ENCODE measurements at regions not wholly inside any gene's neighbourhood (a gene's known extent, or its start where the extent isn't known, plus 50 kb on each side); places are given as distances from the start of the nearest gene placed in this dataset.

DNA sequence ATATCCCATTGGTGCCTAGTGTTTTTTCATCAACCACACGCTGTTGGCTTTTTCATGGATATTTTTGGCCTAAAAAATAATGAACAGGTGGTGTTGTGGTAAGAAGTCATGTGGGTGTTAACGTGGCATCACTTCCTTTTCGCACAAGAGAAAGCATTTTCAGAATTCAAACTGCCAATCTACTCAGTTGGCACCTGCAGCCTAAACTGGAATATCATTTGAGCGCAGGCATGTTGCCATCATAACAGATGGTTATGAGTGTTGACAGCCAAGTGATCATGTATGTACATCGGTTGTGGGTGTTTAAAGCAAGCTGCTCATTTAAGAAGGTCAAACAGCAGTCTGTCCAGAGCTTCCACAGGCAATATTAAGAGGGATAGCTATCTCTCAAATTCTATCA lies 1963.0 kb downstream of the NCAM2 start:
- Histone ChIP-seq H3K9ac (ENCODE audit: low read depth, low read length) (no peak overlapping the region), H3K4me1 (ENCODE audit: control insufficient read depth, insufficient read depth, low read length) (peaks cover 11% of the 10 kb centered on the region), H3K27me3 (ENCODE audit: control insufficient read depth, insufficient read depth, low read length) (no peaks in the 10 kb centered on the region), H3K4me3 (ENCODE audit: low read length) (no peak overlapping the region), H3K9me3 (replicated peaks; ENCODE audit: low read length) (no peaks in the 10 kb centered on the region), H3K36me3 (ENCODE audit: insufficient read depth, low read length) (no peaks in the 10 kb centered on the region), H3K4me2 (ENCODE audit: low read length) (no peak overlapping the region)

GRCh38 chr21:22965455-22966135 lies 1967.4 kb downstream of the NCAM2 start:
- Histone ChIP-seq H3K9ac (ENCODE audit: low read depth, low read length) (no peak overlapping the region), H3K36me3 (ENCODE audit: insufficient read depth, low read length) (no peaks in the 10 kb centered on the region), H3K4me2 (ENCODE audit: low read length) (peak overlapping the region; percentile 22), H3K9me3 (replicated peaks; ENCODE audit: low read length) (no peaks in the 10 kb centered on the region), H3K27me3 (ENCODE audit: control insufficient read depth, insufficient read depth, low read length) (no peaks in the 10 kb centered on the region), H3K4me1 (ENCODE audit: control insufficient read depth, insufficient read depth, low read length) (peaks cover 13% of the 10 kb centered on the region), H3K4me3 (ENCODE audit: low read length) (no peak overlapping the region)

DNA sequence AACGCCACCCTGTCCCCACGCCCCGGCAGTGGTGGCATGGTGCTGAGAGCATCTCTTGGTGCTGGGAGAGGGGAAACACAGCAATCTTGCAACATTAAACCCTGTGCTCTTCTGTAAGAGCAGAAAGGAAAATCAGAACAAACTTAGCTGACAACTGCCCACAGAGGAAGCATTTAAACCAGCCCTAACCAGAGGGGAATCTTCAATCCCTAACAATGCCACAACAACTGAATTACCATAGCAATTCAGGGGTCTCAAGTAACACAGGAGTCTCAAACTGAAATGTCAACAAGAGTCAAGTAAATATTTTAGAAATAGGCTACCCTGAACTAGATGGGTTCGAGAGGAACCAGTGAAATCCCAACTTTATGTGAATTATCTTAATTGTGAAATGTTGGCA lies 1983.6 kb downstream of the NCAM2 start:
- Histone ChIP-seq H3K4me3 (ENCODE audit: low read length) (no peak overlapping the region), H3K36me3 (ENCODE audit: insufficient read depth, low read length) (no peaks in the 10 kb centered on the region), H3K9ac (ENCODE audit: low read depth, low read length) (no peak overlapping the region), H3K4me1 (ENCODE audit: control insufficient read depth, insufficient read depth, low read length) (no peaks in the 10 kb centered on the region), H3K9me3 (replicated peaks; ENCODE audit: low read length) (no peaks in the 10 kb centered on the region), H3K27me3 (ENCODE audit: control insufficient read depth, insufficient read depth, low read length) (no peaks in the 10 kb centered on the region), H3K4me2 (ENCODE audit: low read length) (no peak overlapping the region)

GRCh38 chr21:22993144-22993543 lies 1994.9 kb downstream of the NCAM2 start:
- H3K36me3 ChIP-seq (ENCODE audit: insufficient read depth, low read length), result no peaks in the 10 kb centered on the region
- H3K4me3 ChIP-seq (ENCODE audit: low read length), result no peak overlapping the region
- H3K4me1 ChIP-seq (ENCODE audit: control insufficient read depth, insufficient read depth, low read length), result no peaks in the 10 kb centered on the region
- H3K27me3 ChIP-seq (ENCODE audit: control insufficient read depth, insufficient read depth, low read length), result no peaks in the 10 kb centered on the region
- no peak overlapping the region for H3K9ac ChIP-seq (ENCODE audit: low read depth, low read length)
- H3K9me3 ChIP-seq (replicated peaks; ENCODE audit: low read length), result no peaks in the 10 kb centered on the region
- H3K4me2 ChIP-seq (ENCODE audit: low read length), result no peak overlapping the region

- H3K9ac ChIP-seq (ENCODE audit: low read depth, low read length), result no peak overlapping the region
- no peaks in the 10 kb centered on the region for H3K36me3 ChIP-seq (ENCODE audit: insufficient read depth, low read length)
- H3K9me3 ChIP-seq (replicated peaks; ENCODE audit: low read length), result no peaks in the 10 kb centered on the region
- no peak overlapping the region for H3K4me2 ChIP-seq (ENCODE audit: low read length)
- no peak overlapping the region for H3K4me3 ChIP-seq (ENCODE audit: low read length)
- H3K4me1 ChIP-seq (ENCODE audit: control insufficient read depth, insufficient read depth, low read length), result no peaks in the 10 kb centered on the region
- no peaks in the 10 kb centered on the region for H3K27me3 ChIP-seq (ENCODE audit: control insufficient read depth, insufficient read depth, low read length)
Measured at GRCh38 chr21:22993822-22994574, 1995.8 kb downstream of the NCAM2 start.

GRCh38 chr21:23003951-23004350 lies 2005.7 kb downstream of the NCAM2 start:
- Histone ChIP-seq H3K36me3 (ENCODE audit: insufficient read depth, low read length) (no peaks in the 10 kb centered on the region), H3K4me1 (ENCODE audit: control insufficient read depth, insufficient read depth, low read length) (no peaks in the 10 kb centered on the region), H3K4me2 (ENCODE audit: low read length) (no peak overlapping the region), H3K4me3 (ENCODE audit: low read length) (no peak overlapping the region), H3K9me3 (replicated peaks; ENCODE audit: low read length) (no peaks in the 10 kb centered on the region), H3K27me3 (ENCODE audit: control insufficient read depth, insufficient read depth, low read length) (no peaks in the 10 kb centered on the region), H3K9ac (ENCODE audit: low read depth, low read length) (no peak overlapping the region)

- Histone ChIP-seq H3K9me3 (replicated peaks; ENCODE audit: low read length) (no peaks in the 10 kb centered on the region), H3K4me3 (ENCODE audit: low read length) (no peak overlapping the region), H3K4me1 (ENCODE audit: control insufficient read depth, insufficient read depth, low read length) (no peaks in the 10 kb centered on the region), H3K27me3 (ENCODE audit: control insufficient read depth, insufficient read depth, low read length) (no peaks in the 10 kb centered on the region), H3K36me3 (ENCODE audit: insufficient read depth, low read length) (no peaks in the 10 kb centered on the region), H3K4me2 (ENCODE audit: low read length) (no peak overlapping the region), H3K9ac (ENCODE audit: low read depth, low read length) (no peak overlapping the region)
Measured at GRCh38 chr21:23008601-23009202, 2010.5 kb downstream of the NCAM2 start.

GRCh38 chr21:23009360-23009759 lies 2011.2 kb downstream of the NCAM2 start:
- no peak overlapping the region for H3K4me2 ChIP-seq (ENCODE audit: low read length)
- no peak overlapping the region for H3K4me3 ChIP-seq (ENCODE audit: low read length)
- no peaks in the 10 kb centered on the region for H3K4me1 ChIP-seq (ENCODE audit: control insufficient read depth, insufficient read depth, low read length)
- H3K9me3 ChIP-seq (replicated peaks; ENCODE audit: low read length), result no peaks in the 10 kb centered on the region
- no peaks in the 10 kb centered on the region for H3K27me3 ChIP-seq (ENCODE audit: control insufficient read depth, insufficient read depth, low read length)
- H3K9ac ChIP-seq (ENCODE audit: low read depth, low read length), result no peak overlapping the region
- no peaks in the 10 kb centered on the region for H3K36me3 ChIP-seq (ENCODE audit: insufficient read depth, low read length)

DNA sequence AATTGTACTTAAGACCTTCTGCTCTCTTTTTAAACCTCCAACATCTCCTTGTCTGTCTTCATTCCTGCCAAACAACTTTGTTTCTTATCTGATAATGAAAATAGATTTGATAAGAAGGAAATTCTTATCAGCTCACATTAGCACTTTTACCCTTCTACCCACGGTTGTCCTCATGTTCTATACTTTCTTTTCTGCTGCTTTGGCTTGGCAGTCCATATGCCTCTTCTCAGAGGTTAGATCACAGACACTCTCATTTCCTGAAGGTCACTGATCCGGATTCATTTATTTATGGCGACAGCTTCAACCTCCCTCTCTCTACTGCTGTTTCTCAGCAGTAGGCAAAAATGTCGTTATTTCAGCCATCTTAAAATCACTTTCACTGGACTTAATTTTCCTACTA lies 2015.8 kb downstream of the NCAM2 start:
- Histone ChIP-seq H3K4me2 (ENCODE audit: low read length) (no peak overlapping the region), H3K9me3 (replicated peaks; ENCODE audit: low read length) (no peaks in the 10 kb centered on the region), H3K4me3 (ENCODE audit: low read length) (no peak overlapping the region), H3K27me3 (ENCODE audit: control insufficient read depth, insufficient read depth, low read length) (no peaks in the 10 kb centered on the region), H3K36me3 (ENCODE audit: insufficient read depth, low read length) (no peaks in the 10 kb centered on the region), H3K9ac (ENCODE audit: low read depth, low read length) (no peak overlapping the region), H3K4me1 (ENCODE audit: control insufficient read depth, insufficient read depth, low read length) (peaks cover 11% of the 10 kb centered on the region)

GRCh38 chr21:23016617-23017016 lies 2018.4 kb downstream of the NCAM2 start:
- Histone ChIP-seq H3K36me3 (ENCODE audit: insufficient read depth, low read length) (no peaks in the 10 kb centered on the region), H3K9me3 (replicated peaks; ENCODE audit: low read length) (no peaks in the 10 kb centered on the region), H3K27me3 (ENCODE audit: control insufficient read depth, insufficient read depth, low read length) (no peaks in the 10 kb centered on the region), H3K4me2 (ENCODE audit: low read length) (no peak overlapping the region), H3K4me3 (ENCODE audit: low read length) (no peak overlapping the region), H3K9ac (ENCODE audit: low read depth, low read length) (no peak overlapping the region), H3K4me1 (ENCODE audit: control insufficient read depth, insufficient read depth, low read length) (peaks cover 11% of the 10 kb centered on the region)

GRCh38 chr21:23017989-23018388 lies 2019.8 kb downstream of the NCAM2 start:
- no peak overlapping the region for H3K4me3 ChIP-seq (ENCODE audit: low read length)
- peaks cover 11% of the 10 kb centered on the region for H3K4me1 ChIP-seq (ENCODE audit: control insufficient read depth, insufficient read depth, low read length)
- no peaks in the 10 kb centered on the region for H3K27me3 ChIP-seq (ENCODE audit: control insufficient read depth, insufficient read depth, low read length)
- H3K9ac ChIP-seq (ENCODE audit: low read depth, low read length), result no peak overlapping the region
- H3K9me3 ChIP-seq (replicated peaks; ENCODE audit: low read length), result no peaks in the 10 kb centered on the region
- H3K4me2 ChIP-seq (ENCODE audit: low read length), result no peak overlapping the region
- no peaks in the 10 kb centered on the region for H3K36me3 ChIP-seq (ENCODE audit: insufficient read depth, low read length)
